Panc1 (cell line): ENCODE measurements at regions not wholly inside any gene's neighbourhood (a gene's known extent, or its start where the extent isn't known, plus 50 kb on each side); places are given as distances from the start of the nearest gene placed in this dataset.

Source experiments
- ATAC-seq: fragments of 200-7000 bp; cut with Tn5 transposase; 2 replicates; pipeline ENCODE4 v1.9.1; 2020; ENCODE audit warnings: mild to moderate bottlenecking, moderate library complexity
- BruUV-seq: library from RNA; stranded (reverse); fragments of 400-500 nt; replicated peaks from 2 replicates; lab custom pipeline; 2021; lab: Mats Ljungman, UMichigan
- CTCF ChIA-PET: fragments of 300-600 bp; sonication (Branson Sonifier 250); formaldehyde crosslinking; loops from one replicate; lab custom pipeline; 2022; ENCODE audit warnings: antibody characterized with exemption; lab: Charles Lee
- POLR2A ChIA-PET: fragments of 300-600 bp; sonication (Branson Sonifier 250); formaldehyde crosslinking; loops from one replicate; lab custom pipeline; 2022; ENCODE audit warnings: antibody characterized with exemption; lab: Charles Lee
- DNase-seq: peaks from one replicate; pipeline ENCODE4 v3.0.0-alpha.2; 2010; ENCODE audit warnings: low read depth, low spot score
- H3K27ac ChIP-seq: 2 replicates; pipeline ENCODE4 v1.5.1; 2011; ENCODE audit warnings: mild to moderate bottlenecking, low read length, inconsistent platforms
- H3K27me3 ChIP-seq: fragments of 200-500 bp; sonication (Bioruptor generic); 2 replicates; pipeline ENCODE4 v1.6.0; 2014; ENCODE audit warnings: low read length, inconsistent platforms; ENCODE audit not compliant: control insufficient read depth, insufficient read depth
- H3K36me3 ChIP-seq: fragments of 200-500 bp; sonication (Bioruptor generic); 2 replicates; pipeline ENCODE4 v1.5.1; 2014; ENCODE audit warnings: inconsistent platforms, mild to moderate bottlenecking, low read length, moderate library complexity; ENCODE audit not compliant: control insufficient read depth, insufficient read depth
- H3K4me1 ChIP-seq: 2 replicates; pipeline ENCODE4 v1.5.1; 2011; ENCODE audit warnings: inconsistent platforms, mild to moderate bottlenecking, low read length, moderate library complexity; ENCODE audit not compliant: control insufficient read depth, insufficient read depth
- H3K4me3 ChIP-seq, 2 experiments: 2 replicates each; pipeline ENCODE4 v1.5.1; 2011 to 2012; ENCODE audit warnings: low read depth in 2 of 2, low read length in 2 of 2, mild to moderate bottlenecking in 2 of 2, inconsistent platforms in 1 of 2, moderate library complexity in 1 of 2
- H3K9me3 ChIP-seq: fragments of 200-500 bp; sonication (Bioruptor generic); 2 replicates; pipeline ENCODE4 v1.5.1; 2014; ENCODE audit warnings: low read depth, mild to moderate bottlenecking, inconsistent platforms, low read length, moderate library complexity; ENCODE audit not compliant: control insufficient read depth, insufficient read depth
- CTCF ChIP-seq: fragments of 450-650 bp; IDR thresholded peaks from 2 replicates; pipeline ENCODE4 v1.5.1; 2017; ENCODE audit warnings: mild to moderate bottlenecking
- POLR2AphosphoS5 ChIP-seq: IDR thresholded peaks from 2 replicates; pipeline ENCODE4 v1.6.1; 2012; ENCODE audit warnings: mild to moderate bottlenecking, low read depth, low read length, moderate library complexity
- REST ChIP-seq, 2 experiments: IDR thresholded peaks; 2 replicates each; pipeline ENCODE4 v1.6.1; 2011 to 2012; ENCODE audit warnings: low read depth in 2 of 2, control low read depth in 1 of 2, low read length in 1 of 2, mild to moderate bottlenecking in 1 of 2, moderate library complexity in 1 of 2; ENCODE audit not compliant: insufficient read depth in 1 of 2
- SIN3A ChIP-seq: IDR thresholded peaks from 2 replicates; pipeline ENCODE4 v1.6.1; 2012; ENCODE audit warnings: low read depth, mild to moderate bottlenecking, low read length, moderate library complexity, borderline replicate concordance; ENCODE audit not compliant: insufficient read depth
- TCF7L2 ChIP-seq: IDR thresholded peaks from 2 replicates; pipeline ENCODE4 v1.6.1; 2011; ENCODE audit warnings: mild to moderate bottlenecking, low read depth, low read length, inconsistent platforms
- in situ Hi-C: cut with HindIII; loops from 2 replicates; pipeline ENCODE4 v1.10.0; 2016; ENCODE audit warnings: low sequenced_read_pairs, low pct_unique_long_range_greater_than_20kb
- intact Hi-C: fragments of 100-400 bp; cut with micrococcal nuclease; formaldehyde crosslinking; loops from one replicate; pipeline ENCODE4 v1.10.0; 2022; ENCODE audit not compliant: unreplicated experiment

GRCh38 chr12:97778111-97778510, 315.5 kb downstream of the RMST start:
- H3K27me3 ChIP-seq = no peaks in the 10 kb centered on the region
- DNase-seq (no peak), ATAC-seq (no peak)
- ChIA-PET CTCF (no interaction called here), POLR2A (no interaction called here)
- no peak overlapping the region for H3K4me3 ChIP-seq
- H3K9me3 ChIP-seq = 0 out of 2 replicates have a peak, but pooled peaks cover 5% of the 10 kb centered on the region
- TF ChIP-seq SIN3A (no peak), CTCF (no peak), REST (IDR thresholded peaks at IDR 0.05; ENCODE audit: insufficient read depth in 1 of 2, low read depth in 2 of 2, low read length in 1 of 2) (no peak), POLR2AphosphoS5 (no peak), TCF7L2 (no peak)
- H3K4me1 ChIP-seq = no peaks in the 10 kb centered on the region
- H3K36me3 ChIP-seq = no peaks in the 10 kb centered on the region
- BruUV-seq = no TSS peak
- in situ Hi-C loops = no loop called here
- intact Hi-C loops = no loop called here
- H3K27ac ChIP-seq = no peak overlapping the region

GRCh38 chr12:97781342-97781741, 318.7 kb downstream of the RMST start:
- H3K27me3 ChIP-seq = no peaks in the 10 kb centered on the region
- H3K36me3 ChIP-seq = no peaks in the 10 kb centered on the region
- in situ Hi-C loops (no loop called here), intact Hi-C loops (no loop called here)
- no peak overlapping the region for H3K27ac ChIP-seq
- BruUV-seq = no TSS peak
- DNase-seq = no peak
- ChIA-PET CTCF (no interaction called here), POLR2A (no interaction called here)
- no peak for ATAC-seq
- H3K9me3 ChIP-seq = 0 out of 2 replicates have a peak, but pooled peaks cover 3% of the 10 kb centered on the region
- TF ChIP-seq SIN3A = no peak
- TF ChIP-seq TCF7L2 = no peak
- no peak for TF ChIP-seq REST (IDR thresholded peaks at IDR 0.05; ENCODE audit: insufficient read depth in 1 of 2, low read depth in 2 of 2, low read length in 1 of 2)
- TF ChIP-seq POLR2AphosphoS5 = no peak
- H3K4me3 ChIP-seq = no peak overlapping the region
- H3K4me1 ChIP-seq = no peaks in the 10 kb centered on the region
